ENCODE measurements at regions not wholly inside any gene's neighbourhood (a gene's known extent, or its start where the extent isn't known, plus 50 kb on each side); places are given as distances from the start of the nearest gene placed in this dataset.

DNA sequence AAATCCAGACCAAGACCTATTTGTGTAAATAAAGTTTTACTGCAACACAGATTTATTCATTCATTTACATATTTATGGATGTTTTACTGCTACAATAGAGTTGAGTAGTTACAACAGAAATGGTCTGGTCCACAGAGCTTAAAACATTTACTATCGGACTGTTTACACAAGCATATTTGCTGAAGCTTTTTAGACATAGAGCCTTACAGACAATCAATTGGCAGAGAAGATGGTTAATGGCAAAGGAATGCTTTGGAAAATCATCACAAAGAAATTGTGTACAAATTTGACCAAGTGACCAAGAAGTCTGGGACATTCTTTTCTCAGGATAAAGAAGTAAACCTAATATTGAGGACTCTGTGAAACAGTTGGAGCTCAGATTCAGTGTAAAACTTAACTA lies 504.3 kb downstream of the SLC16A7 start (continued):
- TF ChIP-seq, protein P1, sequence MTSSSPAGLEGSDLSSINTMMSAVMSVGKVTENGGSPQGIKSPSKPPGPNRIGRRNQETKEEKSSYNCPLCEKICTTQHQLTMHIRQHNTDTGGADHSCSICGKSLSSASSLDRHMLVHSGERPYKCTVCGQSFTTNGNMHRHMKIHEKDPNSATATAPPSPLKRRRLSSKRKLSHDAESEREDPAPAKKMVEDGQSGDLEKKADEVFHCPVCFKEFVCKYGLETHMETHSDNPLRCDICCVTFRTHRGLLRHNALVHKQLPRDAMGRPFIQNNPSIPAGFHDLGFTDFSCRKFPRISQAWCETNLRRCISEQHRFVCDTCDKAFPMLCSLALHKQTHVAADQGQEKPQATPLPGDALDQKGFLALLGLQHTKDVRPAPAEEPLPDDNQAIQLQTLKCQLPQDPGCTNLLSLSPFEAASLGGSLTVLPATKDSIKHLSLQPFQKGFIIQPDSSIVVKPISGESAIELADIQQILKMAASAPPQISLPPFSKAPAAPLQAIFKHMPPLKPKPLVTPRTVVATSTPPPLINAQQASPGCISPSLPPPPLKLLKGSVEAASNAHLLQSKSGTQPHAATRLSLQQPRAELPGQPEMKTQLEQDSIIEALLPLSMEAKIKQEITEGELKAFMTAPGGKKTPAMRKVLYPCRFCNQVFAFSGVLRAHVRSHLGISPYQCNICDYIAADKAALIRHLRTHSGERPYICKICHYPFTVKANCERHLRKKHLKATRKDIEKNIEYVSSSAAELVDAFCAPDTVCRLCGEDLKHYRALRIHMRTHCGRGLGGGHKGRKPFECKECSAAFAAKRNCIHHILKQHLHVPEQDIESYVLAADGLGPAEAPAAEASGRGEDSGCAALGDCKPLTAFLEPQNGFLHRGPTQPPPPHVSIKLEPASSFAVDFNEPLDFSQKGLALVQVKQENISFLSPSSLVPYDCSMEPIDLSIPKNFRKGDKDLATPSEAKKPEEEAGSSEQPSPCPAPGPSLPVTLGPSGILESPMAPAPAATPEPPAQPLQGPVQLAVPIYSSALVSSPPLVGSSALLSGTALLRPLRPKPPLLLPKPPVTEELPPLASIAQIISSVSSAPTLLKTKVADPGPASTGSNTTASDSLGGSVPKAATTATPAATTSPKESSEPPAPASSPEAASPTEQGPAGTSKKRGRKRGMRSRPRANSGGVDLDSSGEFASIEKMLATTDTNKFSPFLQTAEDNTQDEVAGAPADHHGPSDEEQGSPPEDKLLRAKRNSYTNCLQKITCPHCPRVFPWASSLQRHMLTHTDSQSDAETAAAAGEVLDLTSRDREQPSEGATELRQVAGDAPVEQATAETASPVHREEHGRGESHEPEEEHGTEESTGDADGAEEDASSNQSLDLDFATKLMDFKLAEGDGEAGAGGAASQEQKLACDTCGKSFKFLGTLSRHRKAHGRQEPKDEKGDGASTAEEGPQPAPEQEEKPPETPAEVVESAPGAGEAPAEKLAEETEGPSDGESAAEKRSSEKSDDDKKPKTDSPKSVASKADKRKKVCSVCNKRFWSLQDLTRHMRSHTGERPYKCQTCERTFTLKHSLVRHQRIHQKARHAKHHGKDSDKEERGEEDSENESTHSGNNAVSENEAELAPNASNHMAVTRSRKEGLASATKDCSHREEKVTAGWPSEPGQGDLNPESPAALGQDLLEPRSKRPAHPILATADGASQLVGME (CRISPR knock-in tag; IDR thresholded peaks at IDR 0.05), result no peak
- TF ChIP-seq CREB1 (IDR thresholded peaks at IDR 0.05), result no peak
- no peak for TF ChIP-seq CREB1 (CRISPR knock-in tag; IDR thresholded peaks at IDR 0.05)
- no peak for TF ChIP-seq KLF13 (tag; IDR thresholded peaks at IDR 0.05; ENCODE audit: borderline replicate concordance, low read depth)
- TF ChIP-seq RAD21 (CRISPR knock-in tag; conservative IDR thresholded peaks at IDR 0.05 in 1 of 2, IDR thresholded peaks at IDR 0.05 in 1 of 2), result no peak
- TF ChIP-seq, protein P2, sequence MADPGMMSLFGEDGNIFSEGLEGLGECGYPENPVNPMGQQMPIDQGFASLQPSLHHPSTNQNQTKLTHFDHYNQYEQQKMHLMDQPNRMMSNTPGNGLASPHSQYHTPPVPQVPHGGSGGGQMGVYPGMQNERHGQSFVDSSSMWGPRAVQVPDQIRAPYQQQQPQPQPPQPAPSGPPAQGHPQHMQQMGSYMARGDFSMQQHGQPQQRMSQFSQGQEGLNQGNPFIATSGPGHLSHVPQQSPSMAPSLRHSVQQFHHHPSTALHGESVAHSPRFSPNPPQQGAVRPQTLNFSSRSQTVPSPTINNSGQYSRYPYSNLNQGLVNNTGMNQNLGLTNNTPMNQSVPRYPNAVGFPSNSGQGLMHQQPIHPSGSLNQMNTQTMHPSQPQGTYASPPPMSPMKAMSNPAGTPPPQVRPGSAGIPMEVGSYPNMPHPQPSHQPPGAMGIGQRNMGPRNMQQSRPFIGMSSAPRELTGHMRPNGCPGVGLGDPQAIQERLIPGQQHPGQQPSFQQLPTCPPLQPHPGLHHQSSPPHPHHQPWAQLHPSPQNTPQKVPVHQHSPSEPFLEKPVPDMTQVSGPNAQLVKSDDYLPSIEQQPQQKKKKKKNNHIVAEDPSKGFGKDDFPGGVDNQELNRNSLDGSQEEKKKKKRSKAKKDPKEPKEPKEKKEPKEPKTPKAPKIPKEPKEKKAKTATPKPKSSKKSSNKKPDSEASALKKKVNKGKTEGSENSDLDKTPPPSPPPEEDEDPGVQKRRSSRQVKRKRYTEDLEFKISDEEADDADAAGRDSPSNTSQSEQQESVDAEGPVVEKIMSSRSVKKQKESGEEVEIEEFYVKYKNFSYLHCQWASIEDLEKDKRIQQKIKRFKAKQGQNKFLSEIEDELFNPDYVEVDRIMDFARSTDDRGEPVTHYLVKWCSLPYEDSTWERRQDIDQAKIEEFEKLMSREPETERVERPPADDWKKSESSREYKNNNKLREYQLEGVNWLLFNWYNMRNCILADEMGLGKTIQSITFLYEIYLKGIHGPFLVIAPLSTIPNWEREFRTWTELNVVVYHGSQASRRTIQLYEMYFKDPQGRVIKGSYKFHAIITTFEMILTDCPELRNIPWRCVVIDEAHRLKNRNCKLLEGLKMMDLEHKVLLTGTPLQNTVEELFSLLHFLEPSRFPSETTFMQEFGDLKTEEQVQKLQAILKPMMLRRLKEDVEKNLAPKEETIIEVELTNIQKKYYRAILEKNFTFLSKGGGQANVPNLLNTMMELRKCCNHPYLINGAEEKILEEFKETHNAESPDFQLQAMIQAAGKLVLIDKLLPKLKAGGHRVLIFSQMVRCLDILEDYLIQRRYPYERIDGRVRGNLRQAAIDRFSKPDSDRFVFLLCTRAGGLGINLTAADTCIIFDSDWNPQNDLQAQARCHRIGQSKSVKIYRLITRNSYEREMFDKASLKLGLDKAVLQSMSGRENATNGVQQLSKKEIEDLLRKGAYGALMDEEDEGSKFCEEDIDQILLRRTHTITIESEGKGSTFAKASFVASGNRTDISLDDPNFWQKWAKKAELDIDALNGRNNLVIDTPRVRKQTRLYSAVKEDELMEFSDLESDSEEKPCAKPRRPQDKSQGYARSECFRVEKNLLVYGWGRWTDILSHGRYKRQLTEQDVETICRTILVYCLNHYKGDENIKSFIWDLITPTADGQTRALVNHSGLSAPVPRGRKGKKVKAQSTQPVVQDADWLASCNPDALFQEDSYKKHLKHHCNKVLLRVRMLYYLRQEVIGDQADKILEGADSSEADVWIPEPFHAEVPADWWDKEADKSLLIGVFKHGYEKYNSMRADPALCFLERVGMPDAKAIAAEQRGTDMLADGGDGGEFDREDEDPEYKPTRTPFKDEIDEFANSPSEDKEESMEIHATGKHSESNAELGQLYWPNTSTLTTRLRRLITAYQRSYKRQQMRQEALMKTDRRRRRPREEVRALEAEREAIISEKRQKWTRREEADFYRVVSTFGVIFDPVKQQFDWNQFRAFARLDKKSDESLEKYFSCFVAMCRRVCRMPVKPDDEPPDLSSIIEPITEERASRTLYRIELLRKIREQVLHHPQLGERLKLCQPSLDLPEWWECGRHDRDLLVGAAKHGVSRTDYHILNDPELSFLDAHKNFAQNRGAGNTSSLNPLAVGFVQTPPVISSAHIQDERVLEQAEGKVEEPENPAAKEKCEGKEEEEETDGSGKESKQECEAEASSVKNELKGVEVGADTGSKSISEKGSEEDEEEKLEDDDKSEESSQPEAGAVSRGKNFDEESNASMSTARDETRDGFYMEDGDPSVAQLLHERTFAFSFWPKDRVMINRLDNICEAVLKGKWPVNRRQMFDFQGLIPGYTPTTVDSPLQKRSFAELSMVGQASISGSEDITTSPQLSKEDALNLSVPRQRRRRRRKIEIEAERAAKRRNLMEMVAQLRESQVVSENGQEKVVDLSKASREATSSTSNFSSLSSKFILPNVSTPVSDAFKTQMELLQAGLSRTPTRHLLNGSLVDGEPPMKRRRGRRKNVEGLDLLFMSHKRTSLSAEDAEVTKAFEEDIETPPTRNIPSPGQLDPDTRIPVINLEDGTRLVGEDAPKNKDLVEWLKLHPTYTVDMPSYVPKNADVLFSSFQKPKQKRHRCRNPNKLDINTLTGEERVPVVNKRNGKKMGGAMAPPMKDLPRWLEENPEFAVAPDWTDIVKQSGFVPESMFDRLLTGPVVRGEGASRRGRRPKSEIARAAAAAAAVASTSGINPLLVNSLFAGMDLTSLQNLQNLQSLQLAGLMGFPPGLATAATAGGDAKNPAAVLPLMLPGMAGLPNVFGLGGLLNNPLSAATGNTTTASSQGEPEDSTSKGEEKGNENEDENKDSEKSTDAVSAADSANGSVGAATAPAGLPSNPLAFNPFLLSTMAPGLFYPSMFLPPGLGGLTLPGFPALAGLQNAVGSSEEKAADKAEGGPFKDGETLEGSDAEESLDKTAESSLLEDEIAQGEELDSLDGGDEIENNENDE (IDR thresholded peaks at IDR 0.05; ENCODE audit: low read depth, low read length), result no peak

Data from K562 (cell line).